Kidney epithelial cell (primary cell): ENCODE measurements at regions not wholly inside any gene's neighbourhood (a gene's known extent, or its start where the extent isn't known, plus 50 kb on each side); places are given as distances from the start of the nearest gene placed in this dataset.

ENCODE experiments used
- DNase-seq: peaks from one replicate; pipeline ENCODE4 v3.0.0-alpha.2; 2010; ENCODE audit warnings: low read depth
- H3K27me3 ChIP-seq: 2 replicates; pipeline ENCODE4 v1.6.0; 2011; ENCODE audit warnings: low read length; ENCODE audit not compliant: control insufficient read depth, insufficient read depth
- H3K36me3 ChIP-seq: 2 replicates; pipeline ENCODE4 v1.5.1; 2011; ENCODE audit warnings: low read length; ENCODE audit not compliant: control insufficient read depth, insufficient read depth
- H3K4me3 ChIP-seq: 2 replicates; pipeline ENCODE4 v1.5.1; 2011; ENCODE audit warnings: low read depth, mild to moderate bottlenecking, control low read depth, low read length
- TF ChIP-seq, protein P1 (sequence below): IDR thresholded peaks from 2 replicates; pipeline ENCODE4 v1.5.1; 2011; ENCODE audit warnings: mild to moderate bottlenecking, moderate library complexity, low read length, control low read depth, inconsistent platforms; ENCODE audit not compliant: insufficient read depth, poor library complexity, severe bottlenecking

DNA sequence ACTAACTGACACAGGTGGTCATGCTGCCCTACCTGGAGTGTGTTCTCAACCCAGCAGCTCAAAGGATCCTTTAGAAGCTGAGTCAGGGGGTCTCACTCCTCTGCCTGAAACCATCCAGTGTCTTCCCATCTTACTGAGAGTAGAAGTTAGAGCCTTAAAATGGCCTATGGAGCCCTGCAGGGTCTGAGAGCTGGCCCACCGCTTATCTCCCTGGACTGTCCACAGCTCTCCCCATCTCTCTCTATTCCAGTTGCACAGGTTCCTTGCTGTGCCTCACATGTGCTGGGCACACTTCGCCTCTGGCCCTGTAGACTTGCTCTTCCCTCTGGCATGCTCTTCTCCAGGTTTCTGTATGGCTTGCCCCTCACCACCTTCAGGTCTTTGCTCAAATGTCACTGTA, 148.6 kb upstream of the CACNA1E start:
- DNase-seq: no peak
- Histone ChIP-seq H3K36me3 (no peaks in the 10 kb centered on the region), H3K4me3 (no peak overlapping the region), H3K27me3 (no peaks in the 10 kb centered on the region)
- TF ChIP-seq, protein P1, sequence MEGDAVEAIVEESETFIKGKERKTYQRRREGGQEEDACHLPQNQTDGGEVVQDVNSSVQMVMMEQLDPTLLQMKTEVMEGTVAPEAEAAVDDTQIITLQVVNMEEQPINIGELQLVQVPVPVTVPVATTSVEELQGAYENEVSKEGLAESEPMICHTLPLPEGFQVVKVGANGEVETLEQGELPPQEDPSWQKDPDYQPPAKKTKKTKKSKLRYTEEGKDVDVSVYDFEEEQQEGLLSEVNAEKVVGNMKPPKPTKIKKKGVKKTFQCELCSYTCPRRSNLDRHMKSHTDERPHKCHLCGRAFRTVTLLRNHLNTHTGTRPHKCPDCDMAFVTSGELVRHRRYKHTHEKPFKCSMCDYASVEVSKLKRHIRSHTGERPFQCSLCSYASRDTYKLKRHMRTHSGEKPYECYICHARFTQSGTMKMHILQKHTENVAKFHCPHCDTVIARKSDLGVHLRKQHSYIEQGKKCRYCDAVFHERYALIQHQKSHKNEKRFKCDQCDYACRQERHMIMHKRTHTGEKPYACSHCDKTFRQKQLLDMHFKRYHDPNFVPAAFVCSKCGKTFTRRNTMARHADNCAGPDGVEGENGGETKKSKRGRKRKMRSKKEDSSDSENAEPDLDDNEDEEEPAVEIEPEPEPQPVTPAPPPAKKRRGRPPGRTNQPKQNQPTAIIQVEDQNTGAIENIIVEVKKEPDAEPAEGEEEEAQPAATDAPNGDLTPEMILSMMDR: no peak

DNA sequence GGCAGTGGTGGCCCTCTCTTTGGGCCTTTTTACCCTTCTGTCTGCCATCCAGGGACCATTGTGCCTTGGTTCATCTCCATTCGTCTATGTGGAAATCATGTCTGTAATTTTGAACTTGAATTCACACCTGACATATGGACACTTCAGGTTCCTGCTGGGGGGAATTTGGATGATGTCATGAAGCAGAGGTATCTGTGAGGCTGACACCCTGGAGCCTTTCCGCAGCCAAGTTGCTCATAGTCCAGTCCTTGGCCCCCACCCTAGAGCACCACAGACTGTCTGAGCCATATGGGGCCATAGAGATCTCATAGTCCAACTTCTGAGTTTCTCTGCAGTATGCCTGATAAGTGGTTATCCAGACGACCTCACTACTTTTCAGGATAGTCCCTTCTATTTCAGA, 147.7 kb upstream of the CACNA1E start:
- Histone ChIP-seq H3K36me3 (no peaks in the 10 kb centered on the region), H3K4me3 (no peak overlapping the region), H3K27me3 (no peaks in the 10 kb centered on the region)
- TF ChIP-seq, protein P1: no peak
- DNase-seq: no peak

DNA sequence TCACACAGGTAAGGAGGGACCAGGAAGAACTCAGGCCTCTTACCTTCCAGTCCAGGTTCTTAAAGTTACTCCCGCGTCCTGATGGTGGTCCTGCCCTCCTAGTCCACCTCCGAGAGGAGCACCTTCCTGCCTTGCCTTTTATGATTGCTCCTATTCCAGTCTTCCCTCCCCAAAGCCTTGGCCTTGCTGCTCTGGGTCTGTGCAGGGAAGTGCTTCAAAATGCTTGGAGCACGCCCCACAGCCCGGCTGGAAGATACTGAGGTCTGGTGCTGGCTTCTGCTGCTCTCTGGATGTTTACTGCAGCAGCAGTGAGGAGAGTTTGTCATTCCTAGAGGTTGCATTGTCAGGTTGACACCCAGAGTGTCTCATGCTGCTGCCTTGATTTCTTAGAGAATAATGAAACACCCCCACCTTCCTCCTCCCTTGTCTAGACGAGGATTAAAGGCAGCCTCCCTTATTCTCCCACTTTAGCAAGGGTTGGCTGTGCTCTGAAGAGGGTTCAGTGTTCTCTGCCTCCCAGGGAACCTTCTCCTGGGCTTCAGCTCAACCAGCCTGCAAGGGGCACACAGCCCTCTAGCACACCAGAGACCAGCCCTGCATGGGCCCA, 142.2 kb upstream of the CACNA1E start:
- Histone ChIP-seq H3K27me3 (no peaks in the 10 kb centered on the region), H3K36me3 (no peaks in the 10 kb centered on the region), H3K4me3 (no peak overlapping the region)
- TF ChIP-seq, protein P1: no peak
- no peak for DNase-seq

DNA sequence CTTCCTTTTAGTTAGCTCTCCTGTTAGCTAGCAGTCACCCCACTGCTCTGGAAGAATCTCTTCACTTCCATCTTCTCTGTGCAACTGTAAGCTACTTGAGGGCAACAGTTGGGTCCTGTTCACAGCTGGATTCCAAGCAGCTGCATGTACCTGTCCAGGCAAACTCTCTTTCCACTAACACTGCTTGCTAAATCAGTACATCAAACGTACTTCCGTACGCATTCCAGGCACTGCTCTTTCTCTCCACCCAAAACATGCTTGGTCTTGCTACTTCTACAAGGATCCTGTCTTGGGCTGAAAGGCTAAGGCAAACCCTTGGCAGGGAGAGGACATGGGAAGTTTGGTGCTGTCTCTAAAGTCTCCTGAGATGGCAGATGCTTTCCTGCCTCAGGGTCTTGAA, 139.2 kb upstream of the CACNA1E start:
- H3K27me3 ChIP-seq: no peaks in the 10 kb centered on the region
- TF ChIP-seq, protein P1: no peak
- no peaks in the 10 kb centered on the region for H3K36me3 ChIP-seq
- no peak overlapping the region for H3K4me3 ChIP-seq
- no peak for DNase-seq

DNA sequence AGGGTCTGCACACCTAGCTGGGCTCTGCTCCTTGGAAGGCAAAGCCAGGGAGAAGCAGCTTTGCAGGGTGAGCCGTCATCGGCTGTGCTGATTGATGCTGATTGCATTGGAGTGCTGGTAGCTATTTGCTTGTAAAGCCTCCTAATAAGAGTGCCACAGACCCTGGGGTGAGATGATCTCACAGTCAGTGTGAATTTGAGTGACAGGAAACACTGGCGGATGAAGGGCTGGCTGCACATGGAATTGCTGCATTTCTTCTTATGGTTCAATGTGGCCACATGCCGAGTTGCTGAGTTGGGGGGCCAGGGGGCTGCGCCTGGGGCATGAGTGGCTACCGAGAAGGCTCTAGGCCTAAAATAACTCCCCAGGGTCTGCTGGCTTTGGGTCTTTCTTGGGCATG, 138.2 kb upstream of the CACNA1E start:
- Histone ChIP-seq H3K27me3 (no peaks in the 10 kb centered on the region), H3K4me3 (no peak overlapping the region), H3K36me3 (no peaks in the 10 kb centered on the region)
- TF ChIP-seq, protein P1: no peak
- no peak for DNase-seq
